Prostate gland (tissue), 2 donors: ENCODE measurements at regions not wholly inside any gene's neighbourhood (a gene's known extent, or its start where the extent isn't known, plus 50 kb on each side); places are given as distances from the start of the nearest gene placed in this dataset.

Source experiments
- CTCF ChIP-seq, 4 experiments: fragments of 200-600 bp in 2 of 4; fragments of 450-650 bp in 2 of 4; sonication (generic) in 2 of 4; IDR thresholded peaks; 1 replicate in 3 of 4; 2 replicates in 1 of 4; pipeline ENCODE4 v1.5.1; 2016 to 2019; ENCODE audit warnings: antibody characterized with exemption in 4 of 4, mild to moderate bottlenecking in 2 of 4, moderate library complexity in 2 of 4
- POLR2A ChIP-seq: fragments of 450-650 bp; IDR thresholded peaks from one replicate; pipeline ENCODE4 v1.6.1; 2016; ENCODE audit warnings: antibody characterized with exemption, mild to moderate bottlenecking

GRCh38 chr19:28136796-28137195 is 1076.2 kb downstream of the UQCRFS1 start:
- TF ChIP-seq CTCF (IDR thresholded peaks at IDR 0.05) (no peak), POLR2A (no peak)
